Stimulated activated CD4-positive, alpha-beta T cell treated with anti-CD3 and anti-CD28 coated beads, Interleukin-1b, Interleukin-23, amount 100 ng/mL, for 48 hours (primary cell): ENCODE measurements at regions not wholly inside any gene's neighbourhood (a gene's known extent, or its start where the extent isn't known, plus 50 kb on each side); places are given as distances from the start of the nearest gene placed in this dataset.
"Not testable (repeated sequence)": the region's sequence is repeated elsewhere in the genome, so short reads cannot be mapped to it uniquely, and the experiment has no call there.

ENCODE experiments used
- DNase-seq: peaks from one replicate; pipeline ENCODE4 v3.0.0-alpha.2; 2020

GRCh38 chr21:35737899-35738346 lies 322.4 kb downstream of the SETD4 start:
- DNase-seq, result no peak

DNA sequence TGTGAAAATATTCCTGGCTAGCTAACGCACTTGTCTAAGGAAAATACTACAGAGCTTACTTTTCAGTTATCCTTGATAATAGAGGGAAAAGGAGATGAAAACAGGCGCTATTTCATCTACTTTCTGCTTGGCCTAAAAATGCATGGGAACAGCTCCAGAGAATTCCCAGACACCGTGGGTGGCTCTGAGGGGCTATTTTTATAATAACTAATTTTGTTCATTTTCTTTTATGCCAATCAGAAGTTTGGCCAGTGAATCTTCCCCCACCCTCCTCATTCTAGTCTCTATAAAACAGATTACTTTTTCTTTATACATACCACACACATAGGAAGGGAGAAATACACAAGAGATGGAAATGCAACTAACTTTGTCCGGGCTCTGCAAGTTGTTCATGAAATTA lies 322.9 kb downstream of the SETD4 start:
- no peak for DNase-seq

DNA sequence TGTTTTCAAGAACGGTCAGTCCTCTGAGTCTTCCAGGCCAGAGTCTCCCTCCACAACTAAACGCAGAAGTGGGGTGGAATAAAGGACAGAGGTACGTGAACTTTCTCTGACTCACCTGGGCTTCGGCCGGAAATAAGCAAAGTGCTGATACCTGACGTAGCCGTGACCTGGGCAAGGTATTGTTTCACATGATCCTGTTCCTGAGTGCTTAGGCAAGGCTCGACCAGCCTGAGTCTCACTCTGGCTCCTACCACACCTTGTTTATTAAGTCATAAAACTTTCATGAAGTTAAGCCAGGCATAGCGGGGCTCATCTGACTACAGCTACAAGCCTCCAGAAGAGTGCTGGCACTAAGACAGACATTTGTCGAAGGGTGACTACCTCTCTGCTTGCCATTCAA lies 327.5 kb downstream of the SETD4 start:
- no peak for DNase-seq

DNA sequence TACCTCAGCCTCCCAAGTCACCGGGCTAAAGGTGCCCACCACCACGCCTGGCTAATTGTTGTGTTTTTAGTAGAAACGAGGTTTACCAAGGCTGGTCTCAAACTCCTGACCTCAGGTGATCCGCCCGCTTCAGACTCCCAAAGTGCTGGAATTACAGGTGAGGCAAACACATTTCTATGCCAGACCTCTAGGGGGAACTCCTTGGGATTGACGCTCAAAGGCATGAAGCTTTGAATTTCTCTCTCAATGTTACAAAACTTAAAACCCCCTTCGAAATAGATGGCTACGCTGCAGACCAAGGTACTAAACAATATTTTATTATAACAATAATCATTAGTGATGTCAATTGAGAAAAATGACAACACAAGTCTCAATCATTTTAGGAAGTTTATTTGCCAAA lies 330.0 kb downstream of the SETD4 start:
- no peak for DNase-seq

- DNase-seq, result no peak
Measured at GRCh38 chr21:35727830-35728229, 332.5 kb downstream of the SETD4 start.

DNA sequence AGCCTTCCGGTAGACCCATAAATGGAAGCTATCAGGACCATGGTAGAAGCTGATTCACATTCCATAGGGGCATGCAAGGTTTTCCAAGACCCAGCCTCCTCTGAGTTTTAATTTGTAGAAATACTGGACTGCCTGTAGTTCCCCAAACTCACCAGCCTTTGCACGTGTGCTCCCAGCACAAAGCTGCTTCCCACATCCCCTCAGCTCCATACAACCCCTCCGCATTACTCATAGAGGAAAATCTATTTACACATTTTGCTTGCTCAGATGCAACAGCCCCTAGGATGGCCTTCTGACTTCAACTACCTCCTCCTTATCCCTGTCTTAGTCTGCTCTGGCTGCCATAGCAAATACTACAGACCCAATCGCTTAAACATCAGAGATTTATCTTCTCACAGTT lies 336.2 kb downstream of the SETD4 start:
- no peak for DNase-seq

- DNase-seq, result no peak
Measured at GRCh38 chr21:35721701-35722100, 338.6 kb downstream of the SETD4 start.

DNA sequence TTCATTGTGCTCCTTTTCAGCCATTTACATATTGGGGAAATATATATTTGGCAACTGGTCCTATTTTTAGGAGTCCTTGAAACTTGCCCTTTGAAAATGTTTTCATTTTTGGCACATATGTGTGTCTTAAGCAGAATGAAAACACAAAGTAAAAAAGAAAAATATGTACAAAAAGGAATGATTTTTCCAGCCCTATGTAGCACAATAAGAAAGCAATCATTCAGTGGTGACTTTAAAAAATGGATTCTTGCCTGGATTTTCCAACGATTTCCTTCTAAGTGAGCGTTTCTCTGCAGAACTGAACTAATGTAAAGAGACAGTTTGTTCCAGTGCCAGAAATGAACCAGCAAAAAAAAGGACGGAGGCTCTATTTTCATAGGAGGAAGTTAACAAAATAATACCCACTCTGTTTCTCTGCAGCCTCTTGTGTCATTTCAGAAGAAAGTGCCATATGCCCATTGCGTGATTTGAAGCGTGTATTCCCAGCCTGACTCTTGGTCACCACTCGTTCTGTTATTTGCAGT lies 340.1 kb downstream of the SETD4 start:
- no peak for DNase-seq

DNA sequence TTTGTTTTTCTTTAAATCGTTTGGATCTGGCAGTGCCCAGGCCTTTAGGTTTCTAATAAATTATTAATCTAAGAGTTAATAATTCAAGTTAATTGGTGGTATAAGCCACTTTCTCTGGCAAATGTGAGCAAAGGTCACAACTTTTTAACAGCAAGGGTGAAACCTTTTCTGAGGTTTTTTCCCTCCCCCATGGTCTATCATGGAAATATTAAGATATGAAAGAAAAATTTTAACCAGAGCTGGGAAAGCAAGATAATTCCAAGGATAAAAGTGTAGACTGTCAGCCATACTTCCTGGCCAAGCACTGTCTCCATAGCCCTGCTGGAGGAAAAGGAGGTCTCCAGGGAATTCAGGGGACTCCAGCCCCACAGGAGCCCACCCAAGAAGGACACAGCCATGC lies 341.2 kb downstream of the SETD4 start:
- no peak for DNase-seq

DNA sequence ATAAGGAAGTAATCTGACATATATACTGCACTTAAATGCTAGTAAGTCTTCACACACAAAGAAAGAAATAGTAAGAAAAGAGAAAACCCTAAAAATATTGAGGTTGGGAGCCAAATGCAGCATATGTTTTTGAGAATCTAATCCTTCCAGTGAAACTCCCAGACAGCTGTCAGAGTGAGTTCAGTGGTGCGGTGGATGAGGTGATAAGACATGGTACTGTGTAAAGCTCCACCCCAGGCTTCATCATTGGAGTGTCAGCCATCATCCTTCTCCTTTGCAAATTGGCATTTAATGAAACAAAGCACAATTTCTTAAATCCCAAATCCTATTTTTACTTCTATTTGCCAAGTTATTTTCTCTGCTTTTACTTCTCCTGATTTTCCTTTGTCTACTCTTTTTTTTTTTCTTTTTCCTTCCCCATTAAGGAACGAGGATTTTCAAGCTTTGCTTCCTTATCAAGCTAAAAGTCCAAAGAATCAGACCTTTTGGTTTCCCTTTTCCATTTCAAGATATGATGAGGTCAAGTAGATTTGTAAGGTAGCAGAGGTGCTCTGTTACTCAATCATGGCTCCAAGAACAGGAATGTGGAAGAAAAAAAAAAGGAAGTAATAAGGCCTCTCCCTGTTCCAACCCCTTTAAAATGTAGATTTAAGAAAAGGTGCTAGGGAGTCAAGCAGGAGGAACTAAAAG lies 343.3 kb downstream of the SETD4 start:
- DNase-seq, result no peak

- no peak for DNase-seq
Measured at GRCh38 chr21:35713914-35714313, 346.4 kb downstream of the SETD4 start.

DNA sequence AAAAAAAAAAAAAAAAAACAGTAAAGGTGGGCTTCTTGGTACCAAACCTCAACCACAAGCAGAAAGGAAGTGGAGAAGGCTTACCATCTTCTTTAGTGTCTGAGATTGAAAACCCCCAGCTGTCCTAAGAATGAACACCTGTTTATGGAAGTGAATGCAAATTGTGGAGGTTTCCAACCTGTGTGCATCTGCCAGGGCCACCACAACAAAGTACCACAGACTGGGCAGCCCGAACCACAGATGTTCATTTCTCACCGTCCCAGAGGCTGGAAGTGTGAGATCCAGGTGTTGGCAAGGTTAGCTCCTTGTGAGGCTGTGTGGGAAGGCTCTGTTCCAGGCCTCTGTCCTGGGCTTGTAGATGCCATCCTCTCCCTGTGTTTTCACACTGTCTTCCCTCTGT lies 348.7 kb downstream of the SETD4 start:
- DNase-seq, result no peak

DNA sequence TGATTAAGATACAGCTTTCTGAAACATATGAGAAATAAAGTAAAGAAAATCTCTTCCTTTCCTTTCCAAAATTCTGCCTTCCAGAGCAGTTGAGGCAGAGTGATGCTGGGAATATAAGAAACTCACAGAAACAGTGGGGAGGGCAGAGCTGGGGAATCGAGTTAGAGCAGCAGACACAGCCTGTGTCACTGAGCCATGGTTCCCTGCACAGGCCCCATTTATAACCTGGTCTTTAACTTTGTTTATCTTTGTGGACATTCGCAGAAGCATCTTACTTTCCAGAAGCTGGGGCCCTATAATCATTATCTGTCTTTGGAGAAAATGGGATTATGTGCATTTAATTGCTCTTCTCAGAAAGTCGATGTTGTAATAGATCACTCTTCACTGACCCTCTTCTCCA lies 349.1 kb downstream of the SETD4 start:
- no peak for DNase-seq

- DNase-seq, result not testable (repeated sequence)
Measured at GRCh38 chr21:35709990-35710389, 350.3 kb downstream of the SETD4 start.

GRCh38 chr21:35705888-35706287 lies 354.4 kb downstream of the SETD4 start:
- DNase-seq, result no peak

DNA sequence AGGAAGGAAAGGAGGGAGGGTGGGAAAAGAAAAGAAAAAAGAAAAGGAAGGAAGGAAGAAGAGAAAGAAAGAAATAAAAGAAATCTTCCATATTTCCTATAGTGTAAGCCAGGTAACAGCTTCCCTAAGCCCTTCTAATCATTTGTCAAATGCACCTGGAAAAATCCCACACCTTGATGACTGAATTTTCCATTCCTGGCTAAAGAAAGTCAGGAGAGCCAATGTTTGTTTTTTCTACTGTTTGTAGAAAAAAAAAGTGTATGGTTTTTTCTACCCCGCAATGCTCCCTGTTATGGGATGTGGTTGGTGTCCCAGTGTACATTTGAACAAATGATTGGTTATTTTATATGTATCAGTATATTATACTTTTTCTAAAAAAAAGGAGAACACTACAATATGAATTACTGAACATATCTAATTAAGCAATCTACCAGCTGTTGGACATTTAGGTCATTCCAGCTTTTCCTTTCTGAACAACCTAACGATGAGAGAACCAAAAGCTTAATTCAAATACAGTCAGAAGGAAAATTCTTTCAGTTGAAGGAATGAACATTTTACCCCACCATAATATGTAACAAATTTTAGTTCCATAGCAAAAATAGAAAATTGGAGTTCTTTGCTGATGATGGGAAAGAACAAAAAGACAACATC lies 355.0 kb downstream of the SETD4 start:
- no peak for DNase-seq

DNA sequence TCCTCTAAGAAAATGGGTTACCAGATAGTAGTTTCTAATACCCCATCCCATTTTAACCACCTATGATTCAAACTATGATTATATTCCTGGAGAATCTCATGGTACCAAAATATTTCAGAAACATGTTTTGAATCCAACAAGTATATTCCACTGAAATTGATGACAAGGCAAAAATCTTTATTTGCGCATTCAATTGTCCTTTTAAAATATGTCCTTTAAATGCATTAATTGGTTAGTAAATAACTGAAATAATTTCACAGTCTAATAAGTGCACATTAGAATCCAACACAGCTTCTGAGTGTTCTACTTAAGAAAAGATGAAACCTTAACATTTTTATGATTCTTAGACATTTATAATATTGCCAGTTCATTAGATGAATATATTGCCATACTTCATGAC lies 356.6 kb downstream of the SETD4 start:
- no peak for DNase-seq

DNA sequence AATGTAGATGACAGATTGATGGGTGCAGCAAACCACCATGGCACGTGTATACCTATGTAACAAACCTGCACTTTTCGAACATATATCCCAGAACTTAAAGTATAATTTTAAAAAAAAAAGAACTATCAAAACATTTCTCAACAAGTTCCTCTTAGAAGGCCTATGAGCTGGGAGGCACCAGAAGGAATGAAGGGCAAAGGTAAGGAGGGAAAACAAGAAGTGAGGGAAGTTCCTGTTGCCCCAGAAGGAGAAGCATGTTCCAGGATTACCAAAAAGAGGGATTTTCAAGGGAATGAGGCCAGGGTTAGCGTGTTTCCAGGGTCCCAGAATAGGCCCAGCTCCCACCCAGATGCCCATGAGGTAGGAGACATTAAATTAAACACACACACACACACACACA lies 361.0 kb downstream of the SETD4 start:
- DNase-seq, result no peak

- no peak for DNase-seq
Measured at GRCh38 chr21:35697321-35697808, 363.0 kb downstream of the SETD4 start.

- no peak for DNase-seq
Measured at GRCh38 chr21:35696644-35697043, 363.7 kb downstream of the SETD4 start.

DNA sequence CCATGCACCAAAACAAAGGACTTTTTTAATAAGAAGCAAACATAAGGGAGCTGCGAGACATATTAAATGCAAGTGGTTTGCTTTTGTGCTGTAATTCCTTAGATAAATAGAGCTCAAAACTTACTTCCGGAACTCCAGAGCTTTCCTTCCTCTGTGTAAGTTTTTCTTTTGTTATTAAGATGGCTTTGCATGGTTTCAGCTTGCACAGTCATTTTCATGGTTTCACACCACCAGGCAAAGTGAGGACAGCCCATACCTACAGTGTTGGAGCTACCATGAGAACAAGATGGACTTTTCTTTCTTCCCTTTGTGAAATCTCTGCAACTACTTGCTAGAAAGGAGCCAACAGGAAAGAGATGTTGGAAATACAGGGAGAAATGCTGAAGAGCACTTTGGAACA lies 368.0 kb downstream of the SETD4 start:
- DNase-seq, result no peak

DNA sequence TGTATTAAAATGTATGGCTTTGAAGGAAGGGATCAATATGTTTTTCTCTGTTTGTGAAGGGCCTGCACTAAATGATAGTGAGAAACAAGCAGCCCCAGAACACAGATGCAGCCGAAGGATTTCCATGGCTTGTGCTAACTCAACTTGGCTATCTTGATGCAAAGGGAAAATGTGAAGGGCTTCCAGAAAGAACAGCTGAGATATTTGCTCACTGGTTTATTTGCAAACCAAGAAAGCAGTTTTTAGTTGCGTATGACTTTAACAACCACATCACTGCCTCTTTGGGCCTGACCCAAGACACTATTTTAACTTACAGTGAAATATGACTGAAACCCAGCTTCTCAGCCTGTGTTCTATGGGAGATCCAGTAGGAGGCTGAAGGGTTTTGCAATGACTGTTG lies 369.9 kb downstream of the SETD4 start:
- DNase-seq, result no peak

GRCh38 chr21:35686156-35686555 lies 374.2 kb downstream of the SETD4 start:
- DNase-seq, result no peak

DNA sequence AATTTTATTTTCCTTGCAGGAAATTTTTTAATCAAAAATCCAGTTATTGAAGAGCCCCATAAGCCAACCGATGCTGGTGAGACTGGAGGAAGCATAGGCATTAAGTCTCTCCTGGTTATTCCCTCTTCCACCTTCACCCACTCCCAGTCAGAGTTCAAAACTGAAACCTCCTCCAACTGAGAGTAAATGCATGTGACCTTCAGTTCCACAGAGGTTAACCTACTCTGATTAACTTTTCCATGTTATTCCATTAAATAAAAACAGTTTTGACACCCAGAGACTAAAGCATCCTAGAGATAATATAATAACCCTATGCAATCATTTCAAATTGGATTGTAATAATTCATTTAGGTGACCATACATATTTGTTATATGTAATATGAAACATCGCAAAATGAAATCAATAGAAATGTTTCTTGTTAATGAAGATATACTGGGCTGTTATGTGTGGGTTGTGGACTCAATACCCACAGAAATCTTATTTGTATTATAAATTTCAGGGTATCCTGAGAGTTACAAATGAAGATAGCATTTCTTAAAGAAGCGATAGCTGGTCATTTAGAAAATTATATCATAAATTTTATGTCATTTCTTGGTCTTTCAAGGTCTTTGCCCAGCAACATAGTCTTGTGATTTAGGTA lies 376.5 kb downstream of the SETD4 start:
- no peak for DNase-seq
